ENCODE measurements at regions not wholly inside any gene's neighbourhood (a gene's known extent, or its start where the extent isn't known, plus 50 kb on each side); places are given as distances from the start of the nearest gene placed in this dataset.

- Histone ChIP-seq H3K9ac (ENCODE audit: insufficient read depth, low read length) (no peak overlapping the region), H3K27me3 (ENCODE audit: control insufficient read depth, insufficient read depth, low read length) (no peaks in the 10 kb centered on the region), H3K79me2 (ENCODE audit: control insufficient read depth, insufficient read depth, low read length) (no peaks in the 10 kb centered on the region), H2AFZ (ENCODE audit: low read length) (no peak overlapping the region), H3K4me2 (ENCODE audit: extremely low read depth, insufficient read depth, low read length) (no peak overlapping the region), H3K4me3 (replicated peaks in 1 of 4; ENCODE audit: control extremely low read depth in 1 of 4, insufficient read depth in 1 of 4, low read depth in 3 of 4, low read length in 4 of 4) (no peak overlapping the region), H3K9me3 (ENCODE audit: control insufficient read depth, insufficient read depth, low read depth, low read length) (no peaks in the 10 kb centered on the region), H3K4me1 (ENCODE audit: control insufficient read depth, extremely low read depth, insufficient read depth, low read length) (no peaks in the 10 kb centered on the region), H4K20me1 (ENCODE audit: control insufficient read depth, extremely low read depth, insufficient read depth, low read length) (no peaks in the 10 kb centered on the region), H3K27ac (ENCODE audit: insufficient read depth, low read length) (no peak overlapping the region), H3K36me3 (ENCODE audit: control insufficient read depth, insufficient read depth, low read length) (no peaks in the 10 kb centered on the region)
- TF ChIP-seq EZH2 (IDR thresholded peaks at IDR 0.05; ENCODE audit: low read length, missing control alignments) (no peak), CTCF (conservative IDR thresholded peaks at IDR 0.05 in 1 of 2, IDR thresholded peaks at IDR 0.05 in 1 of 2; ENCODE audit: low read depth in 1 of 2, low read length in 2 of 2) (no peak)
- no peak for DNase-seq (ENCODE audit: low read depth in 2 of 2)
Observed at GRCh38 chr6:5860849-5861248, 145.9 kb downstream of the NRN1 start.

GRCh38 chr6:5855787-5856470 lies 150.8 kb downstream of the NRN1 start:
- no peaks in the 10 kb centered on the region for H3K27me3 ChIP-seq (ENCODE audit: control insufficient read depth, insufficient read depth, low read length)
- no peak overlapping the region for H2AFZ ChIP-seq (ENCODE audit: low read length)
- H3K4me2 ChIP-seq (ENCODE audit: extremely low read depth, insufficient read depth, low read length) = no peak overlapping the region
- no peak overlapping the region for H3K4me3 ChIP-seq (replicated peaks in 1 of 4; ENCODE audit: control extremely low read depth in 1 of 4, insufficient read depth in 1 of 4, low read depth in 3 of 4, low read length in 4 of 4)
- no peaks in the 10 kb centered on the region for H3K79me2 ChIP-seq (ENCODE audit: control insufficient read depth, insufficient read depth, low read length)
- TF ChIP-seq CTCF (conservative IDR thresholded peaks at IDR 0.05 in 1 of 2, IDR thresholded peaks at IDR 0.05 in 1 of 2; ENCODE audit: low read depth in 1 of 2, low read length in 2 of 2) (no peak), EZH2 (IDR thresholded peaks at IDR 0.05; ENCODE audit: low read length, missing control alignments) (no peak)
- H3K9ac ChIP-seq (ENCODE audit: insufficient read depth, low read length) = no peak overlapping the region
- no peak overlapping the region for H3K27ac ChIP-seq (ENCODE audit: insufficient read depth, low read length)
- H4K20me1 ChIP-seq (ENCODE audit: control insufficient read depth, extremely low read depth, insufficient read depth, low read length) = no peaks in the 10 kb centered on the region
- no peaks in the 10 kb centered on the region for H3K4me1 ChIP-seq (ENCODE audit: control insufficient read depth, extremely low read depth, insufficient read depth, low read length)
- no peak for DNase-seq (ENCODE audit: low read depth in 2 of 2)
- H3K9me3 ChIP-seq (ENCODE audit: control insufficient read depth, insufficient read depth, low read depth, low read length) = no peaks in the 10 kb centered on the region
- no peaks in the 10 kb centered on the region for H3K36me3 ChIP-seq (ENCODE audit: control insufficient read depth, insufficient read depth, low read length)

GRCh38 chr6:5854899-5855298 lies 151.8 kb downstream of the NRN1 start:
- DNase-seq (ENCODE audit: low read depth in 2 of 2) = no peak
- no peak for TF ChIP-seq EZH2 (IDR thresholded peaks at IDR 0.05; ENCODE audit: low read length, missing control alignments)
- no peak for TF ChIP-seq CTCF (conservative IDR thresholded peaks at IDR 0.05 in 1 of 2, IDR thresholded peaks at IDR 0.05 in 1 of 2; ENCODE audit: low read depth in 1 of 2, low read length in 2 of 2)
- no peaks in the 10 kb centered on the region for H4K20me1 ChIP-seq (ENCODE audit: control insufficient read depth, extremely low read depth, insufficient read depth, low read length)

More at GRCh38 chr6:5854899-5855298, 151.8 kb downstream of the NRN1 start:
- no peaks in the 10 kb centered on the region for H3K36me3 ChIP-seq (ENCODE audit: control insufficient read depth, insufficient read depth, low read length)
- no peaks in the 10 kb centered on the region for H3K4me1 ChIP-seq (ENCODE audit: control insufficient read depth, extremely low read depth, insufficient read depth, low read length)
- H3K79me2 ChIP-seq (ENCODE audit: control insufficient read depth, insufficient read depth, low read length) = no peaks in the 10 kb centered on the region
- H3K9ac ChIP-seq (ENCODE audit: insufficient read depth, low read length) = no peak overlapping the region
- H2AFZ ChIP-seq (ENCODE audit: low read length) = no peak overlapping the region
- no peak overlapping the region for H3K4me3 ChIP-seq (replicated peaks in 1 of 4; ENCODE audit: control extremely low read depth in 1 of 4, insufficient read depth in 1 of 4, low read depth in 3 of 4, low read length in 4 of 4)
- H3K27me3 ChIP-seq (ENCODE audit: control insufficient read depth, insufficient read depth, low read length) = no peaks in the 10 kb centered on the region
- H3K27ac ChIP-seq (ENCODE audit: insufficient read depth, low read length) = no peak overlapping the region
- no peak overlapping the region for H3K4me2 ChIP-seq (ENCODE audit: extremely low read depth, insufficient read depth, low read length)
- no peaks in the 10 kb centered on the region for H3K9me3 ChIP-seq (ENCODE audit: control insufficient read depth, insufficient read depth, low read depth, low read length)

Measured in fibroblast of lung (primary cell).